Chondrocyte (in vitro differentiated cells): ENCODE measurements at regions not wholly inside any gene's neighbourhood (a gene's known extent, or its start where the extent isn't known, plus 50 kb on each side); places are given as distances from the start of the nearest gene placed in this dataset.

ENCODE experiments used
- DNase-seq: peaks from one replicate; pipeline ENCODE4 v3.0.0; 2021; ENCODE audit warnings: mixed read lengths, low spot score
- H3K27ac Mint-ChIP-seq: one replicate; pipeline ENCODE4 v1.8.0; 2021; ENCODE audit warnings: mild to moderate bottlenecking, moderate library complexity, mixed read lengths; ENCODE audit not compliant: unreplicated experiment
- H3K27me3 Mint-ChIP-seq: 2 replicates; pipeline ENCODE4 v1.8.0; 2021; ENCODE audit warnings: low read depth, mixed read lengths
- H3K36me3 Mint-ChIP-seq: 2 replicates; pipeline ENCODE4 v1.8.0; 2021; ENCODE audit warnings: low read depth, mixed read lengths
- H3K4me1 Mint-ChIP-seq: 2 replicates; pipeline ENCODE4 v1.8.0; 2021; ENCODE audit warnings: low read depth, mild to moderate bottlenecking, mixed read lengths
- H3K4me3 Mint-ChIP-seq: one replicate; pipeline ENCODE4 v1.8.0; 2021; ENCODE audit warnings: mild to moderate bottlenecking, moderate library complexity, mixed read lengths; ENCODE audit not compliant: unreplicated experiment
- H3K9me3 Mint-ChIP-seq: 2 replicates; pipeline ENCODE4 v1.8.0; 2021; ENCODE audit warnings: low read depth, mixed read lengths
- CTCF ChIP-seq: fragments of 200-600 bp; sonication (generic); IDR thresholded peaks from 2 replicates; pipeline ENCODE4 v1.5.0; 2021; ENCODE audit warnings: antibody characterized with exemption, mild to moderate bottlenecking, moderate library complexity

GRCh38 chr4:138519436-138519835, 277.3 kb upstream of the SLC7A11 start:
- Mint-ChIP-seq H3K4me3 (no peak overlapping the region), H3K9me3 (peaks cover 12% of the 10 kb centered on the region), H3K36me3 (peaks cover 2% of the 10 kb centered on the region), H3K27ac (no peak overlapping the region), H3K27me3 (no peaks in the 10 kb centered on the region), H3K4me1 (no peaks in the 10 kb centered on the region)
- TF ChIP-seq CTCF = no peak
- no peak for DNase-seq

DNA sequence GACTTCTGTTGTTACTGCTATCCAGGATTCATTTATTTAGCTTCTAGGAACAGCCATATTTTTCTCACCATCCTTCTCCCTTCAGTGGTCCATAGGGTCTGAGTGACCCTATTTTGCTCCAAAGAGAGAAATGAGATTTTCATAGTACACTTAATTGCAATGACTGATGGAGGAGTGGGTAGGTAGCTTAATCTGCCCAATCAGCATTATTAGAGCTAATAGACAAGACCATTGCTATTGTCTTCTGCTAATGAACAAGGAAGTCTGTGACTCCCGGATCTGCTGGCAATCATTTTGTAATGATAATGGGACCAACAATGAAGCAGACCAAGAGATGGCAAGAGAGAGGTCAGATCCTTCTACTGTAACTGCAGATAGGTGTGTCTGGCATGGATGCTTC, 271.4 kb upstream of the SLC7A11 start:
- no peaks in the 10 kb centered on the region for H3K9me3 Mint-ChIP-seq
- TF ChIP-seq CTCF = no peak
- DNase-seq = no peak

GRCh38 chr4:138512756-138513155, 270.6 kb upstream of the SLC7A11 start:
- H3K4me1 Mint-ChIP-seq = peaks cover 31% of the 10 kb centered on the region
- H3K27ac Mint-ChIP-seq = no peak overlapping the region
- no peak for TF ChIP-seq CTCF
- no peaks in the 10 kb centered on the region for H3K36me3 Mint-ChIP-seq
- H3K27me3 Mint-ChIP-seq = no peaks in the 10 kb centered on the region
- no peak overlapping the region for H3K4me3 Mint-ChIP-seq
- H3K9me3 Mint-ChIP-seq = no peaks in the 10 kb centered on the region
- no peak for DNase-seq

More for the DNA sequence above, 271.4 kb upstream of the SLC7A11 start:
- H3K4me3 Mint-ChIP-seq = no peak overlapping the region
- H3K27ac Mint-ChIP-seq = no peak overlapping the region
- no peaks in the 10 kb centered on the region for H3K36me3 Mint-ChIP-seq
- H3K27me3 Mint-ChIP-seq = no peaks in the 10 kb centered on the region
- H3K4me1 Mint-ChIP-seq = peaks cover 23% of the 10 kb centered on the region

DNA sequence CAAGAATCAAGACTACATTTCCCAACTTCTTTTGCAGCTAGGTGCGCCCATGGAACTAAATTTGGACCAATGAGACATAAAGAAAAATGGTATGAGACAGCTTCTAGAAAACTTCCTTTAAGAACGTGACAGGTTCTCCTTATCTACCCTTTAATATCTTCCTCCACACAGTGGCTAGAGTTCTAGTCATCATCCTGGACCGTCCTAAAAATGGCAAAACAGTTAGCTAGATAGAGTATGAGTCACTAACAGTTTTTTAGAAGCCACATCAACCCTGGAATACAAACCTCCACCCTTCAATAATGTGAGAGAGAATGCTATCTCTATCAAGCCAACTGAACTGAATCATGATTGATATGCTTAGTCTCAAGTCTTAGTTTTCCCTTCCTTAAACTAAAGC, 267.9 kb upstream of the SLC7A11 start:
- Mint-ChIP-seq H3K27ac (no peak overlapping the region), H3K4me3 (no peak overlapping the region), H3K4me1 (peaks cover 43% of the 10 kb centered on the region), H3K36me3 (peaks cover 15% of the 10 kb centered on the region), H3K27me3 (no peaks in the 10 kb centered on the region), H3K9me3 (peaks cover 21% of the 10 kb centered on the region)
- no peak for TF ChIP-seq CTCF
- DNase-seq = no peak

- Mint-ChIP-seq H3K36me3 (peaks cover 15% of the 10 kb centered on the region), H3K4me1 (peaks cover 43% of the 10 kb centered on the region), H3K27me3 (no peaks in the 10 kb centered on the region), H3K27ac (no peak overlapping the region), H3K4me3 (no peak overlapping the region), H3K9me3 (peaks cover 24% of the 10 kb centered on the region)
- no peak for DNase-seq
- TF ChIP-seq CTCF = no peak
Measured at GRCh38 chr4:138509346-138509745, 267.2 kb upstream of the SLC7A11 start.
